Thoracic aorta (tissue), 2 donors: ENCODE measurements at regions not wholly inside any gene's neighbourhood (a gene's known extent, or its start where the extent isn't known, plus 50 kb on each side); places are given as distances from the start of the nearest gene placed in this dataset.

Experiments
- ATAC-seq: fragments of 150-250 bp; one replicate; pipeline ENCODE4 v1.8.0; 2017; ENCODE audit warnings: low read depth; ENCODE audit not compliant: insufficient number of reproducible peaks, low FRiP score
- DNase-seq: peaks from one replicate; pipeline ENCODE4 v3.0.0-alpha.2; 2020; ENCODE audit warnings: low spot score
- H3K27ac ChIP-seq, 2 donors: fragments of 200-600 bp; sonication (generic); 1 replicate in 1 of 2; 2 replicates in 1 of 2; pipeline ENCODE4 v1.5.1; 2016; ENCODE audit warnings: mild to moderate bottlenecking in 2 of 2, moderate library complexity in 2 of 2
- H3K27me3 ChIP-seq: fragments of 200-600 bp; sonication (generic); replicated peaks from 2 replicates; pipeline ENCODE4 v1.6.0; 2016; ENCODE audit warnings: mild to moderate bottlenecking; ENCODE audit not compliant: insufficient read depth
- H3K36me3 ChIP-seq: fragments of 200-600 bp; sonication (generic); one replicate; pipeline ENCODE4 v1.5.1; 2016
- H3K4me1 ChIP-seq, 2 donors: fragments of 200-600 bp; sonication (generic); 1 replicate in 1 of 2; 2 replicates in 1 of 2; pipeline versions ENCODE4 v1.5.1 to v1.6.0; 2016; ENCODE audit warnings: low read depth in 2 of 2, mild to moderate bottlenecking in 1 of 2; ENCODE audit not compliant: control insufficient read depth in 1 of 2
- H3K4me3 ChIP-seq: fragments of 200-600 bp; sonication (generic); 2 replicates; pipeline ENCODE4 v1.5.1; 2016; ENCODE audit warnings: mild to moderate bottlenecking
- H3K9me3 ChIP-seq: fragments of 200-600 bp; sonication (generic); 2 replicates; pipeline ENCODE4 v1.5.1; 2016
- TF ChIP-seq, protein P1 (sequence below): fragments of 200-600 bp; sonication (generic); IDR thresholded peaks from one replicate; pipeline ENCODE4 v1.5.1; 2019; ENCODE audit warnings: antibody characterized with exemption

GRCh38 chr5:129345213-129345924, 114.7 kb upstream of the ADAMTS19 start:
- H3K36me3 ChIP-seq, result no peaks in the 10 kb centered on the region
- H3K4me1 ChIP-seq, result no peaks in the 10 kb centered on the region
- H3K27ac ChIP-seq, result no peak overlapping the region
- no peaks in the 10 kb centered on the region for H3K27me3 ChIP-seq
- DNase-seq, result no peak
- no peak overlapping the region for H3K4me3 ChIP-seq
- peaks cover 7% of the 10 kb centered on the region for H3K9me3 ChIP-seq
- TF ChIP-seq, protein P1, sequence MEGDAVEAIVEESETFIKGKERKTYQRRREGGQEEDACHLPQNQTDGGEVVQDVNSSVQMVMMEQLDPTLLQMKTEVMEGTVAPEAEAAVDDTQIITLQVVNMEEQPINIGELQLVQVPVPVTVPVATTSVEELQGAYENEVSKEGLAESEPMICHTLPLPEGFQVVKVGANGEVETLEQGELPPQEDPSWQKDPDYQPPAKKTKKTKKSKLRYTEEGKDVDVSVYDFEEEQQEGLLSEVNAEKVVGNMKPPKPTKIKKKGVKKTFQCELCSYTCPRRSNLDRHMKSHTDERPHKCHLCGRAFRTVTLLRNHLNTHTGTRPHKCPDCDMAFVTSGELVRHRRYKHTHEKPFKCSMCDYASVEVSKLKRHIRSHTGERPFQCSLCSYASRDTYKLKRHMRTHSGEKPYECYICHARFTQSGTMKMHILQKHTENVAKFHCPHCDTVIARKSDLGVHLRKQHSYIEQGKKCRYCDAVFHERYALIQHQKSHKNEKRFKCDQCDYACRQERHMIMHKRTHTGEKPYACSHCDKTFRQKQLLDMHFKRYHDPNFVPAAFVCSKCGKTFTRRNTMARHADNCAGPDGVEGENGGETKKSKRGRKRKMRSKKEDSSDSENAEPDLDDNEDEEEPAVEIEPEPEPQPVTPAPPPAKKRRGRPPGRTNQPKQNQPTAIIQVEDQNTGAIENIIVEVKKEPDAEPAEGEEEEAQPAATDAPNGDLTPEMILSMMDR, result no peak
- ATAC-seq, result no peak

DNA sequence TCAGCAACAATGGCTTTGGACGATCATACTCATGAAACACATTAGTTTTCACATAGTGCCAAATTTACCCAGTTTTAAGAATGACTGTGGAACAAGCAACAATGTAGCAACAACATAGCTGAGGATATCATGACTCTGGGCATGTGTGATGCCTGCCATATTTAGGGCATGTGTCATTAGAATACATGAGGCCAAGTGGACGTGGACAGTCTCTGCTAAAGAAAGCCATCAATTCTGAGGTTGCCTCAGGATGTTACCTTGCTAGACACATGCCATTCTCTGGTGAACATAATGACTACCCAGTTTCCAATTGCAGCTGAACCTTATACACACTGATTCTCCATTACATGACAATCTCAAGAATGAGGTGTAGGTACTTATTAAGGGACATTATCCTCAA, 103.3 kb upstream of the ADAMTS19 start:
- no peak for DNase-seq
- Histone ChIP-seq H3K9me3 (no peaks in the 10 kb centered on the region), H3K36me3 (no peaks in the 10 kb centered on the region), H3K27me3 (no peaks in the 10 kb centered on the region), H3K4me1 (peaks cover 0 to 12% of the 10 kb centered on the region in 2 donors), H3K4me3 (no peak overlapping the region), H3K27ac (no peak overlapping the region)
- ATAC-seq, result no peak
- TF ChIP-seq, protein P1, result no peak

DNA sequence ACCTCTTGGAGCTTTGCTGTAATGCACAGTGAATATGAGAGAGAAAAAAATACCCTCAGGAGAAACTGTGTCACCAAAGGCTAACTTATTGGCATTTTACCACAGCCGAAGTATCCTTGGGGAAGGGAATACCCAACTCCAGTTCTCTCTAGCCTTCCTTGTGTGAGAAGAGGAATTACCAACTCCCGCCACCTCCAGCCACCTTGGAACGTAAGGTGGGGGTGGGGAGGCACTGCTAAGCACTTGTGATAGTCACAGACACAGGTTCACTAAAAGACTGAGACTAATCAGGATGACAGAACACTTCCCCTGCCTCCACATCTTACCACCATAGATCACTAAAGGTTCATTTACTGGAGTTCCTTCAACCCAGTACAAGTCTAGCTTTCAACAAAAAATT, 102.0 kb upstream of the ADAMTS19 start:
- H3K27me3 ChIP-seq, result no peaks in the 10 kb centered on the region
- TF ChIP-seq, protein P1, result no peak
- no peak overlapping the region for H3K4me3 ChIP-seq
- ATAC-seq (no peak), DNase-seq (no peak)
- no peaks in the 10 kb centered on the region for H3K36me3 ChIP-seq
- peaks cover 6 to 20% of the 10 kb centered on the region in 2 donors for H3K4me1 ChIP-seq
- no peaks in the 10 kb centered on the region for H3K9me3 ChIP-seq
- no peak overlapping the region for H3K27ac ChIP-seq

DNA sequence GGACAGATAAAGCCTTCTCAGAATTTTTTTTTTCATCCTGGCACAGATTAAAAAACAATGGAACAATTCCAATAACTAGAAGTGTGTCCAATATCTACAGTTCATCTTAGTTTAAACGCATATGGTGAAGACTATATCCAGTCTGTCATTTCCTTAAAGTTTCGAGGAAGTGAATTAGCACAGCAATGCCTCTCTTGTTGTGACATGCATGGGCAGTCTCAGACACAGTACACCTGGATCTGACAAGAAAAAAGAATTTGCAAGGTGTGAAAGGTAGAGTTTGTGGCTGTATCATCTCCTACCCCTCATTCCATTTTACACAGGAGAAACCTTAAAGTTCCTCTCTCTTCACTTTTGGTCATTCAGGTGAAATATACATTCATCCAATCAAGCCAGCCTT, 100.6 kb upstream of the ADAMTS19 start:
- ATAC-seq, result no peak
- Histone ChIP-seq H3K36me3 (no peaks in the 10 kb centered on the region), H3K9me3 (no peaks in the 10 kb centered on the region), H3K4me1 (peaks cover 6 to 20% of the 10 kb centered on the region in 2 donors), H3K27me3 (no peaks in the 10 kb centered on the region), H3K27ac (no peak overlapping the region), H3K4me3 (no peak overlapping the region)
- DNase-seq, result no peak
- TF ChIP-seq, protein P1, result no peak

GRCh38 chr5:129361441-129362025, 98.6 kb upstream of the ADAMTS19 start:
- DNase-seq (no peak), ATAC-seq (no peak)
- Histone ChIP-seq H3K27me3 (no peaks in the 10 kb centered on the region), H3K36me3 (no peaks in the 10 kb centered on the region), H3K4me3 (no peak overlapping the region), H3K27ac (no peak overlapping the region), H3K9me3 (no peaks in the 10 kb centered on the region), H3K4me1 (peaks cover 6 to 20% of the 10 kb centered on the region in 2 donors)
- TF ChIP-seq, protein P1, result no peak
